Stimulated activated CD8-positive, alpha-beta memory T cell treated with anti-CD3 and anti-CD28 coated beads, Interleukin-7, amount 100 ng/mL, for 4 hours (primary cell): ENCODE measurements at regions not wholly inside any gene's neighbourhood (a gene's known extent, or its start where the extent isn't known, plus 50 kb on each side); places are given as distances from the start of the nearest gene placed in this dataset.

Experiments used
- DNase-seq, 2 donors: peaks; one replicate each; pipeline ENCODE4 v3.0.0-alpha.2; 2020; ENCODE audit warnings: low read depth in 2 of 2

GRCh38 chr2:19600982-19601381 lies 242.6 kb upstream of the OSR1 start:
- DNase-seq, result no peak

GRCh38 chr2:19600506-19600905 lies 242.1 kb upstream of the OSR1 start:
- DNase-seq, result no peak

GRCh38 chr2:19598971-19599370 lies 240.5 kb upstream of the OSR1 start:
- DNase-seq, result no peak

- DNase-seq, result no peak
These were observed 233.8 kb upstream of the OSR1 start for GRCh38 chr2:19592197-19592596.

- no peak for DNase-seq
These were observed 231.4 kb upstream of the OSR1 start for GRCh38 chr2:19589791-19590190.

- DNase-seq, result no peak
These were observed 222.4 kb upstream of the OSR1 start for GRCh38 chr2:19580830-19581229.

- DNase-seq, result no peak
These were observed 221.8 kb upstream of the OSR1 start for GRCh38 chr2:19580264-19580663.

GRCh38 chr2:19579461-19579860 lies 221.0 kb upstream of the OSR1 start:
- no peak for DNase-seq

GRCh38 chr2:19577723-19578122 lies 219.3 kb upstream of the OSR1 start:
- DNase-seq, result no peak

- DNase-seq, result no peak
These were observed 218.0 kb upstream of the OSR1 start for GRCh38 chr2:19576411-19576810.

GRCh38 chr2:19575641-19576040 lies 217.2 kb upstream of the OSR1 start:
- no peak for DNase-seq

- DNase-seq, result no peak
These were observed 216.4 kb upstream of the OSR1 start for GRCh38 chr2:19574778-19575260.

GRCh38 chr2:19573784-19574183 lies 215.4 kb upstream of the OSR1 start:
- no peak for DNase-seq

GRCh38 chr2:19571773-19572172 lies 213.3 kb upstream of the OSR1 start:
- no peak for DNase-seq

GRCh38 chr2:19569300-19569791 lies 210.9 kb upstream of the OSR1 start:
- no peak for DNase-seq

GRCh38 chr2:19568809-19569208 lies 210.4 kb upstream of the OSR1 start:
- DNase-seq, result no peak

- no peak for DNase-seq
These were observed 202.4 kb upstream of the OSR1 start for GRCh38 chr2:19560785-19561184.

- DNase-seq, result no peak
These were observed 201.3 kb upstream of the OSR1 start for GRCh38 chr2:19559596-19560240.

GRCh38 chr2:19556648-19557047 lies 198.2 kb upstream of the OSR1 start:
- DNase-seq, result no peak

GRCh38 chr2:19554520-19554919 lies 196.1 kb upstream of the OSR1 start:
- no peak for DNase-seq

- no peak for DNase-seq
These were observed 193.8 kb upstream of the OSR1 start for GRCh38 chr2:19552270-19552669.

GRCh38 chr2:19550750-19551149 lies 192.3 kb upstream of the OSR1 start:
- DNase-seq, result no peak

GRCh38 chr2:19549821-19550220 lies 191.4 kb upstream of the OSR1 start:
- DNase-seq, result no peak

- no peak for DNase-seq
These were observed 189.7 kb upstream of the OSR1 start for GRCh38 chr2:19548116-19548515.
